ENCODE measurements at regions not wholly inside any gene's neighbourhood (a gene's known extent, or its start where the extent isn't known, plus 50 kb on each side); places are given as distances from the start of the nearest gene placed in this dataset.

DNA sequence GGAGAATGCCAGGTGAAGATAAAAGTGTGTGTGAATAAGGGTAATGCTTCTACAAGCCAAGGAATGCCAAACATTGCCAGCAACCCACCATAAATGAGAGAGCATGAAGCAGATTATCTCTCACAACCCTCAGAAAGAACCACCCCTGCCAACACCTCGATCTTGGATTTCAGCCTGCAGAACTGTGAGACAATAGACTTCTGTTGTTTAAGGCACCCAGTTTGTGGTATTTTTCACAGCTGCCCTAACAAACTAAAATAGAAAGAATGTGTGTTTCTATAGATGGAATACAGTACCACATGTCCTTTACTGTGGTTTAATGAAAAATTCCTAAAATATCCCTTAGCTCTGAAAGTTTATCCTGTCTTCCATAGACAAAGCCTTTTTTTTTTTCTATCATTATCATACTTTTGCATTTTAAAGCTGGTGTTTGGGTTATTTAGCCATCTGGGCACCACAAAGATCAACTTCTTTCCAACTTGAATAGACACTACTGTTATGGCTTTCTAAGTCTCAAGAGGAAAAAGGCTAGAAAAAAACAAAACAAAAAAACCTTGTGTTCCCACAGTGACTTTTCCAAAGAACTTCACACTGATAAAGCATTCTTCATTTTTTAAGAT lies 505.6 kb downstream of the KCTD12 start:
- TF ChIP-seq CTCF (IDR thresholded peaks at IDR 0.05; ENCODE audit: unreplicated experiment in 3 of 3) = no peak
- H3K9me3 Mint-ChIP-seq = peaks cover 13% of the 10 kb centered on the region
- peak overlapping the region; percentile 18 to 60 (median 53) for H3K27ac Mint-ChIP-seq
- H3K4me1 Mint-ChIP-seq = peaks cover 17% of the 10 kb centered on the region
- H3K36me3 Mint-ChIP-seq (ENCODE audit: low read depth) = no peaks in the 10 kb centered on the region
- H3K27me3 Mint-ChIP-seq (ENCODE audit: low read depth) = no peaks in the 10 kb centered on the region
- H3K4me3 Mint-ChIP-seq = no peak overlapping the region

DNA sequence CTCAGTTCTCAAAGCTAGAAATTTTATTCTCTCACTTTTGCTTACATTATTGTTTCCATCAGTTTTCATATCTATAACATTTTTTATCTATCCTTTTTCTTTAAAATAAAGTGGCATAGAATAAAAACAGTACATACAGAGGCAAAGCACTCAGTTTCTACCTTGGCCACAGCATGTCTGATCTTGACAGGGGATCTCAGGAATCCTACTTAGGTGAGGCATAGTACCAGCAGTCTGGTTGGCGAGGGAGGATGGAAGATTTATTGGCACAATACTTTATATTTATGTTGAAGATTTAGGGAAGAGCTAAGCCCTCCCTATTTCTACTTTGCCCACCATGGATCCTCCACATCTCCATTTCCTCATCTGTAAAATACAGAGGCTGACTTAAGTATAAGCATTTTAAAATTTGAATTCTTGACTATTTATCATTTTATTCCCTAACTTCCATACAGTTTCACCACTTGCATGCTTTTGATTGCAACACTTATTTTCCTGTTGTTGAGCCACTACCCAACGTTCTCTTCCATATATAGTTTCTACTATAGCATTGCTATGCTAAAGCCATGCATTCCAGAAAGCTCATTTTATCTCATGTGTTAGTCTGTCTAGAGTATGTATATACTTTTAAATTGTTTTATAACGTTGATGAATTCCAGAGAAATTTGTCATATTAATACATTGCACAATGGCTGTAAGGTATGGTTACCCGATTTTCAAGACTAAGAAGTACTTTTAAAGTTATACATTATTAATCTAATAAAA lies 506.7 kb downstream of the KCTD12 start:
- Mint-ChIP-seq H3K36me3 (ENCODE audit: low read depth) (no peaks in the 10 kb centered on the region), H3K9me3 (peaks cover 13% of the 10 kb centered on the region), H3K4me3 (no peak overlapping the region), H3K27me3 (ENCODE audit: low read depth) (no peaks in the 10 kb centered on the region), H3K27ac (no peak overlapping the region), H3K4me1 (peaks cover 15% of the 10 kb centered on the region)
- TF ChIP-seq CTCF (IDR thresholded peaks at IDR 0.05; ENCODE audit: unreplicated experiment in 3 of 3) = no peak

DNA sequence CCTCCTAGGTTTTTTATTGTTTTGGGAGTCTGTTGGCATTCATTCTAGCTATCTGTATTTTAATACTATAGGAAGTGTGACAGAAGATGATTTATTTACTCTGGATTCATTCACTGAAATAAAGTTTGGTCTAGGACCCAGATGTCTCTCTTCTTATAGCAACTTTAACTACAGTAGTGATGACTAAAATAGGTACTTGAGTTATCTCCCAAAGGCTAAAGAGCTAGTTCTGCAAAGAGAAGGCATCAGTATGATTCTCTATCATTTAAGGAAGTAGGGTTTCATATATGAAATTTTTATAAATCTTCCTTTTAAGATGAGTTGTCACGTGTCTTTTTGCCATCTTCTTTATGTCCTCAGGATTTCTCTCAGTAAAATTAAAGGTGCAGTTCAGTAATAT lies 507.4 kb downstream of the KCTD12 start:
- Mint-ChIP-seq H3K4me1 (peaks cover 8% of the 10 kb centered on the region), H3K27ac (no peak overlapping the region), H3K9me3 (peaks cover 13% of the 10 kb centered on the region), H3K4me3 (no peak overlapping the region), H3K36me3 (ENCODE audit: low read depth) (no peaks in the 10 kb centered on the region), H3K27me3 (ENCODE audit: low read depth) (peaks cover 3% of the 10 kb centered on the region)
- no peak for TF ChIP-seq CTCF (IDR thresholded peaks at IDR 0.05; ENCODE audit: unreplicated experiment in 3 of 3)

DNA sequence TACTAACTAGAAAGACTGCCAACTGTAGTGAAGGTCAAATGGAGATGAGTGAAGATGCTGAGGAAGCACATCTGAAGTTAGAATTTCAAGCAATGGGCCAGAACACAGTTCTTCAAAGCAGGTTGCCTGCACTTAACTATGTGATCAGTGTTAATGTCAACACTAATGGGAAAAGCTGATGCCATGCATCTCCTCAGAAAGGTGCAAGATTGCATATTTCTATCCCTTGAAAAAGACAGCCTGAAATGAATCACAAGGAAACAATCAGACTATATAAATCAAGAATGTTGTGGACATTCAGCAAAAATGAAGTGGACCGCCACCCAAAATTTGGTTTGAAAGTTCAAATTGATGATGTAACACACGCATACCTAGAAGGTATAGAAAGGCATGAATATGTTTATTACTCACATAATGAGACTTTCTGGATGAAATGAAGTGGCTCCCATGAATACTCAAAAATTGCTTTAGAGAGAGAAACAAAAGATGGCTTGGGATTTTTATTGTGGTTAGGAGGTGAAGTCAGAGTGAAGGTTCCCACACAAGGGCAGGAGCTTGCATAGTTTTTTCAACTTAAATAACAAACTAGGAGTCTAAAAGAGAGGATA lies 522.4 kb downstream of the KCTD12 start:
- no peaks in the 10 kb centered on the region for H3K4me1 Mint-ChIP-seq
- no peak overlapping the region for H3K27ac Mint-ChIP-seq
- H3K4me3 Mint-ChIP-seq = no peak overlapping the region
- no peaks in the 10 kb centered on the region for H3K36me3 Mint-ChIP-seq (ENCODE audit: low read depth)
- no peak for TF ChIP-seq CTCF (IDR thresholded peaks at IDR 0.05; ENCODE audit: unreplicated experiment in 3 of 3)
- H3K27me3 Mint-ChIP-seq (ENCODE audit: low read depth) = no peaks in the 10 kb centered on the region
- no peaks in the 10 kb centered on the region for H3K9me3 Mint-ChIP-seq

- no peak for TF ChIP-seq CTCF (IDR thresholded peaks at IDR 0.05; ENCODE audit: unreplicated experiment in 3 of 3)
- Mint-ChIP-seq H3K4me3 (no peak overlapping the region), H3K27me3 (ENCODE audit: low read depth) (no peaks in the 10 kb centered on the region), H3K36me3 (ENCODE audit: low read depth) (no peaks in the 10 kb centered on the region), H3K4me1 (no peaks in the 10 kb centered on the region), H3K9me3 (no peaks in the 10 kb centered on the region), H3K27ac (no peak overlapping the region)
These were observed 524.3 kb downstream of the KCTD12 start for GRCh38 chr13:76361868-76362267.
